Ishikawa (cell line): ENCODE measurements at regions not wholly inside any gene's neighbourhood (a gene's known extent, or its start where the extent isn't known, plus 50 kb on each side); places are given as distances from the start of the nearest gene placed in this dataset.

Experiments used
- RAD21 ChIP-seq: IDR thresholded peaks from 2 replicates; pipeline ENCODE4 v1.6.1; 2012; ENCODE audit warnings: low read depth
- TAF1 ChIP-seq: IDR thresholded peaks from 2 replicates; pipeline ENCODE4 v1.6.1; 2012; ENCODE audit warnings: low read depth, mild to moderate bottlenecking
- YY1 ChIP-seq: IDR thresholded peaks from 2 replicates; pipeline ENCODE4 v1.6.1; 2012; ENCODE audit warnings: low read depth
- TF ChIP-seq, protein P1 (sequence below): IDR thresholded peaks from 2 replicates; pipeline ENCODE4 v1.6.1; 2012

DNA sequence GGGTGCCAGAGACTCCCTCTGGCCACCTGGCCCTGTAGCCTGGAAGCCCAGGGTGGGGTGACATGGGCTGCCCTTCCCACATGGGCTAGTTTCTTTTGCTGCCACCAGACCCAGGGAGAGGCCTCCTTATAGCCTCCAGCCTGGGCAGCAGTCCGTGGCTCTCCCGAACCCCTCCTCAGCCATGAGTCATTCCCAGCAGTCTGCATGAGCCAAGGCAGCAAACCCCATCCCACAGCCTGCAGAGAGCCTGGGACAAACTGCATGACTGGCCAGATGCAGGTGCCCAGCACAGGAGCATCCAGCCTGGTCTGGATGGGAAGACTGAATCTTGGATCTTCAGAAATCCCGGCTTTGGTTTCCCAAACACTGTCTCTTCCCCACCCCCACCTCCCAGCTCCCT, 75.7 kb downstream of the MRPL14 start:
- TF ChIP-seq, protein P1, sequence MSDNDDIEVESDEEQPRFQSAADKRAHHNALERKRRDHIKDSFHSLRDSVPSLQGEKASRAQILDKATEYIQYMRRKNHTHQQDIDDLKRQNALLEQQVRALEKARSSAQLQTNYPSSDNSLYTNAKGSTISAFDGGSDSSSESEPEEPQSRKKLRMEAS, result no peak
- no peak for TF ChIP-seq RAD21
- no peak for TF ChIP-seq TAF1
- TF ChIP-seq YY1, result no peak
